ENCODE measurements at regions not wholly inside any gene's neighbourhood (a gene's known extent, or its start where the extent isn't known, plus 50 kb on each side); places are given as distances from the start of the nearest gene placed in this dataset.

- POLR2A ChIA-PET: no interaction called here
Measured at GRCh38 chr4:129437347-129437746, 341.4 kb downstream of the C4orf33 start.

GRCh38 chr4:129438456-129438981 lies 342.6 kb downstream of the C4orf33 start:
- ChIA-PET CTCF (no interaction called here), POLR2A (no interaction called here)
- TF ChIP-seq CTCF (IDR thresholded peaks at IDR 0.05; ENCODE audit: insufficient read depth, low read depth, low read length): no peak
- no peaks in the 10 kb centered on the region for H3K27me3 ChIP-seq (ENCODE audit: control insufficient read depth, insufficient read depth, low read length)
- no peaks in the 10 kb centered on the region for H3K36me3 ChIP-seq (ENCODE audit: control insufficient read depth, insufficient read depth, low read length)
- H3K4me3 ChIP-seq (ENCODE audit: low read depth, low read length): no peak overlapping the region
- DNase-seq (ENCODE audit: low read depth): no peak

More at GRCh38 chr4:129437347-129437746, 341.4 kb downstream of the C4orf33 start:
- Histone ChIP-seq H3K36me3 (ENCODE audit: control insufficient read depth, insufficient read depth, low read length) (no peaks in the 10 kb centered on the region), H3K27me3 (ENCODE audit: control insufficient read depth, insufficient read depth, low read length) (no peaks in the 10 kb centered on the region), H3K4me3 (ENCODE audit: low read depth, low read length) (no peak overlapping the region)
- CTCF ChIA-PET: no interaction called here
- no peak for DNase-seq (ENCODE audit: low read depth)
- no peak for TF ChIP-seq CTCF (IDR thresholded peaks at IDR 0.05; ENCODE audit: insufficient read depth, low read depth, low read length)

GRCh38 chr4:129446074-129446473 lies 350.1 kb downstream of the C4orf33 start:
- Histone ChIP-seq H3K36me3 (ENCODE audit: control insufficient read depth, insufficient read depth, low read length) (no peaks in the 10 kb centered on the region), H3K27me3 (ENCODE audit: control insufficient read depth, insufficient read depth, low read length) (no peaks in the 10 kb centered on the region), H3K4me3 (ENCODE audit: low read depth, low read length) (no peak overlapping the region)
- ChIA-PET POLR2A (no interaction called here), CTCF (no interaction called here)
- TF ChIP-seq CTCF (IDR thresholded peaks at IDR 0.05; ENCODE audit: insufficient read depth, low read depth, low read length): no peak
- no peak for DNase-seq (ENCODE audit: low read depth)

- POLR2A ChIA-PET: no interaction called here
- TF ChIP-seq CTCF (IDR thresholded peaks at IDR 0.05; ENCODE audit: insufficient read depth, low read depth, low read length): no peak
- CTCF ChIA-PET: no interaction called here
- Histone ChIP-seq H3K27me3 (ENCODE audit: control insufficient read depth, insufficient read depth, low read length) (no peaks in the 10 kb centered on the region), H3K4me3 (ENCODE audit: low read depth, low read length) (no peak overlapping the region), H3K36me3 (ENCODE audit: control insufficient read depth, insufficient read depth, low read length) (no peaks in the 10 kb centered on the region)
- DNase-seq (ENCODE audit: low read depth): no peak
Measured at GRCh38 chr4:129453524-129454200, 357.7 kb downstream of the C4orf33 start.

- CTCF ChIA-PET: no interaction called here
- Histone ChIP-seq H3K4me3 (ENCODE audit: low read depth, low read length) (no peak overlapping the region), H3K36me3 (ENCODE audit: control insufficient read depth, insufficient read depth, low read length) (no peaks in the 10 kb centered on the region), H3K27me3 (ENCODE audit: control insufficient read depth, insufficient read depth, low read length) (no peaks in the 10 kb centered on the region)
- no peak for TF ChIP-seq CTCF (IDR thresholded peaks at IDR 0.05; ENCODE audit: insufficient read depth, low read depth, low read length)
- DNase-seq (ENCODE audit: low read depth): no peak
- POLR2A ChIA-PET: no interaction called here
Measured at GRCh38 chr4:129455482-129455881, 359.5 kb downstream of the C4orf33 start.
